Stimulated activated CD8-positive, alpha-beta memory T cell treated with anti-CD3 and anti-CD28 coated beads, Interleukin-2, amount 100 ng/mL, for 48 hours (primary cell): ENCODE measurements at regions not wholly inside any gene's neighbourhood (a gene's known extent, or its start where the extent isn't known, plus 50 kb on each side); places are given as distances from the start of the nearest gene placed in this dataset.

Experiments
- DNase-seq, 2 donors: peaks; one replicate each; pipeline ENCODE4 v3.0.0-alpha.2; 2020; ENCODE audit warnings: low read depth in 2 of 2

DNA sequence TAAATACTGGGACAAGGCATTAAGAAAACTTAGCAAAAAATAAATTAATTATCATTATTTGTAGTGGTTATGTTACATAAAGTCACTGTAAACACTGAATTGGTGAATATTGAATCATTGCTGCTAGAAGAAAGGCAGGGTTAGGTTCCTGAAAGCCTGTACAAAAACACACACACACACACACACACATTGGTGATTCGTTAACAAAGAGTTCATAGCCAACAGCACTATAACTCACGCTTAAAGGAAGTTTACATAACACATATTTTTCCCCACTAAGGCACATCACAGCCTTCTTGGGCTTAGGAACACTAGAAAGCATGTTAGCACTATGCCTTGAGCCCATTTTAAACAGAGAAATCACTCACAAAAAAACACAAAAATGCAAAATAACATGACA is 690.0 kb upstream of the PIK3C3 start:
- no peak for DNase-seq

GRCh38 chr18:41263956-41264355 is 691.1 kb upstream of the PIK3C3 start:
- DNase-seq, result no peak

- DNase-seq, result no peak
These were observed 692.3 kb upstream of the PIK3C3 start for GRCh38 chr18:41262688-41263087.

GRCh38 chr18:41244591-41245037 is 710.4 kb upstream of the PIK3C3 start:
- DNase-seq, result no peak

- DNase-seq, result no peak
These were observed 717.7 kb upstream of the PIK3C3 start for GRCh38 chr18:41237317-41237716.

- no peak for DNase-seq
These were observed 723.4 kb upstream of the PIK3C3 start for GRCh38 chr18:41231681-41232080.

- DNase-seq, result no peak
These were observed 727.0 kb upstream of the PIK3C3 start for GRCh38 chr18:41227993-41228392.

GRCh38 chr18:41226911-41227310 is 728.1 kb upstream of the PIK3C3 start:
- DNase-seq, result no peak

GRCh38 chr18:41226186-41226585 is 728.8 kb upstream of the PIK3C3 start:
- DNase-seq, result no peak

GRCh38 chr18:41216341-41217003 is 738.6 kb upstream of the PIK3C3 start:
- DNase-seq, result no peak

DNA sequence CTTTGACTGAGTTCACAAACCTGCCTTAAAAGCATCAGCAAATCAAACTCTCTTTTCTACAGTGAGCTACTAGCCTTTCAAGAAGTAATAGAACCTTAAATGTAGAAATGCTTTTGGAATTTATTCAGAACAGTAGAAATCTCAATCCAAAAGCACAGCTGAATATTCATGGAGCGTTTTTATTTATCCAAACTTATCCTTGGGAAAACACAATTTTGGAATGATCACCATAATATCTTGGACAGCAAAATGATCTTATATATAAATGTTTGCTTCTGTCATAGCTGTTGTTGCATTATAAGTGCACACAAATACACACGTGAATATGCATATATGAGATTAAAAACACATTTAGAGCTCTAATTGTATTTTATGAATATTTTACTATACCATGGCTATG is 747.3 kb upstream of the PIK3C3 start:
- DNase-seq, result no peak

GRCh38 chr18:41206341-41206830 is 748.6 kb upstream of the PIK3C3 start:
- DNase-seq, result no peak

DNA sequence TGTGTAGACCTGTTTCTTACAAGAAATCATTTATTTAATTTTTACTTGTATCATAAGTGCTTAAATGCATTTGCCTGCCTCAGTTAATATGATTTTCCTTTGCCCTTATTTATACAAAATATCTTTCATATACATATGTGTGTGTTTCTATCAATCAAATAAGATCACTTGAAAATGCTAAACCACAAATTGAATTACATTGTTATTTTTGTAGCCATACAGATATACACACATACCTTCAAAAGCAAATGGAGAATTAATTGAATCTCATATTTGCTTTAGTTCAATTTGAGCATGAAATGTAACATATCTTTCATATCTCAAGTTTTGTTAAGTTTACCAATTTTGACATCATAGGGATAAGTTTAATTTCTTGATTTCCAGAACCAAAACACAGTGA is 755.8 kb upstream of the PIK3C3 start:
- no peak for DNase-seq

- DNase-seq, result no peak
These were observed 757.1 kb upstream of the PIK3C3 start for GRCh38 chr18:41197967-41198366.

DNA sequence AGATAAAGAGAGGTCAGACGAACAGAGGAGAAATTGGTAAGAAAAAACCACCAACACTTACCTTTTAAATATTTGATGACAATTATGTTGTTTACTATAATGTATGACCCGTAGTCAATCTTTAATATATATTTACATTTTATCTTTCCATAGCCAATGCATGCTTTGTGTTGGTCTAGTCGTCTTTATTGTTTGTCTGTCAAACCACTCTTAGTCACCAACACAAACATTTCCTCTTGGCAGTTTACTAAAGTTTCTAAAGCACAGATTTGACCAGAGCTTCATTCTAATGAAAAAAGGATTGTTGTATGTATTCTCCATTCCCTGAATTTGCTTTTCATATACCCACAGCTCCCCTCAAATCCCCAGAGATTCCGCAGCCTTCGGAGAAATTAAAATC is 784.7 kb upstream of the PIK3C3 start:
- no peak for DNase-seq

DNA sequence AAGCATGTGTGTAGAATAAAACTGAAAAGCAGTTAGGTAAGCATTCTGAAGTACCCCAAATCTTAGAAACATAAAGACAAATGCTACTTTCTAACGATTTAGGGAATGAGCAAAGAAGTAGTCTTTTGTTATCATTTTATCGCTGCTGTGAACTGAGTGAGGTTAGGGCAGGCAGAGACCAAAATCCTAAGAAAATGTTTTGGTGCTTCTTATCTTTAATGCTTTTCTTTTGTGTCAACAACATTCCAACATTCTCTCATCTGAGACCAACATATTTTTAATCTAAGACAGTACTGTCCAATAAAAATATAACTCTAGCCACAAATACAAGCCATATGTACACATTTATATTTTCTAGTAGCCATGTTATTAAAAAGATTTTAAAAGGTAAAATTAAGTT is 789.4 kb upstream of the PIK3C3 start:
- no peak for DNase-seq

DNA sequence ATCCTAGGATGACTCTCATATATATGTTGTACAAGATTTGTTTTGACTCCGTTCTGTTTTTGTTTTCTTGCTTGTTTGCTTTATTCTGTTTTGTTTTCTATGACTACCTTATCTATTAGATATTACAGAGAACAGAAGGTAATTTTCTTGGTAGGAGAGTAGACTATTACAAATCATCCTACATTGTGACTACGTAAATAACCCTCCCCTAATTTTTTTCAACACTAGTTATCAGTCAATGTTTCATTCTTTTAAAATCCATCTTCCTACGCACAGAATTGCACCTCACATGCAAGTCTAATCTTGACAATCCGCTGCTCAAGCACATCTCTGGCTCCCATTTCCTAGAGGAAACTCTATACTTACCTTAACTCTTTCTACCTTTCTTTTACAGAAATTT is 792.3 kb upstream of the PIK3C3 start:
- no peak for DNase-seq

DNA sequence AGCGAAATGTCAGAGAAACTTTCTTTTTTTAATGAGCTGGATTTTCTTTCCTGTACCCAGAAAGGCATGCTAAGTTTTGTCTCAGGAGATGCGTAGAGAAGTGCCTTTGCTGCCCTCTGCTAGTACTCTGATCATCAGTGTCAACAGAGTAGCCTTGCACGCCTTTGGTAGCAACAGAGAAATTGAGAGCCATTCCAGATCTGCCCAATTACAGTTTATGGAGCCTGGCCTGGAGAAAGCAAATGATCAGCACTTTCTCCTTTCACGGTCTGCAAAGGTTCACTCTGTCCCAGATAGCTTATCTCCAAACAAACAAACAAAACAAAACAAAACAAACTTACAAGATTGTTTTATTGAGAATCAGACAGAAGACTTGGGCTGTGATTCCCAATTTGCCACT is 792.8 kb upstream of the PIK3C3 start:
- DNase-seq, result no peak

- DNase-seq, result no peak
These were observed 798.9 kb upstream of the PIK3C3 start for GRCh38 chr18:41155910-41156851.

DNA sequence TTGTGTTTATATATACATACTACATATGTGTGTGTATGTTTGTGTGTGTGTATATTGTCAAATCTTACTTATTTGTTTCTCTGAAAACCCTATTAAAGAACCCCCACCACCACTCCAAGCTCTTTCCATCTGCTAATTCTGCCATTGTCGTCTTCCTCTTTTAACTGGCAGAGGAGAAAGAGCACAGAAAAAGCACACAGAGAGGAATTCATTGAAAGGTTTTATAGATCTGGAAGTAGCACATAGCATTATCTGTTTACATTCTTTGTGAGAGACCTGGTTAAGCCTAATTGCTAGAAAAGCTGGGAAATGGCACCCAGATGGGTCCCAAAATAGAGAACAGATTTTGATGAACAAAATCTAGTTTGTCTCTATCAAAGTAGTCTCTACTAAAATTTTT is 800.0 kb upstream of the PIK3C3 start:
- DNase-seq, result no peak

DNA sequence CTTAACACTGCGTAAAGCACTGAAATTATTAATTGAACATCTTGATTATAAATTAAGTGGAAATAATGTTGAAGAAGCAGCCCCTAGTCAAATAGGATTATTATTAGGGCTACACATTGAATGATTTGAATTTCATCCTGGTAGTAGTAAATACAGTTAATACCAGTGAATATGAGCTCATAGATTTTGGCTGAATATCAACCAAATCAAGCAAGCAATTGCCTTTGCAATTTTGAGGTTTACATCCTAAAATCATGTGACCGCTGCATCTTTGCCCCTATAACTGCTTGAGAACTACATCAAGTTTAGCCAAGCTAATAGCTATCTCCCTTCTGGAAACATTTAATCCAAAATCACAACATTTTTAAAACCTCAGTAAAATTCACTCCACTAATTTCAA is 801.2 kb upstream of the PIK3C3 start:
- no peak for DNase-seq

DNA sequence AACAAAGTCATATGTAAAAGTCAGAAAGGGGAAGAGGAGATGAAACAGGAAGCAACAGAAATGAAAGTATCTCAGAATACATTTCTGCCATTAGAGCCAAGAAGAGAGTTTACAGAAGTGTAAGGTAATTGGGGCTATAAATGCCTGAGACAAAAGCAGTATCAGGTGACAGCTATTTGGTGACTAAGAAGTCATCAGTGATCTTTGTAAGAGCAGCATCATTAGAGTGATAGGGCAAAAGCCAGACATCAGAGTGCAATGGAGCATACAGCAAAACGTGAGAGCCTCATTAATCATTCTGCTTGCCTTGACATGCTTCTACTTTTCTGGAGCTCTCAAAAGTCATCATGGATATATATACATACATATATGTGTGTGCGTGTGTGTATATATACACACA is 804.7 kb upstream of the PIK3C3 start:
- DNase-seq, result no peak

- DNase-seq, result no peak
These were observed 808.7 kb upstream of the PIK3C3 start for GRCh38 chr18:41146301-41146700.
